Activated CD4-positive, alpha-beta T cell treated with anti-CD3 and anti-CD28 coated beads, Interleukin-2, Interleukin-6, amounts not matched to agents 100 ng/mL and 50 ng/mL, durations not matched to agents 16 hours and 8 hours (primary cell): ENCODE measurements at regions not wholly inside any gene's neighbourhood (a gene's known extent, or its start where the extent isn't known, plus 50 kb on each side); places are given as distances from the start of the nearest gene placed in this dataset.
"Not testable (repeated sequence)": the region's sequence is repeated elsewhere in the genome, so short reads cannot be mapped to it uniquely, and the experiment has no call there.

Source experiments
- DNase-seq: peaks from one replicate; pipeline ENCODE4 v3.0.0-alpha.2; 2020

GRCh38 chr18:57915248-57915647 is 112.1 kb upstream of the ATP8B1 start:
- no peak for DNase-seq

- DNase-seq = no peak
These were observed 110.6 kb upstream of the ATP8B1 start for GRCh38 chr18:57913686-57914085.

- DNase-seq = peak; percentile 34
These were observed 107.7 kb upstream of the ATP8B1 start for GRCh38 chr18:57910817-57911216.

GRCh38 chr18:57910134-57910533 is 107.0 kb upstream of the ATP8B1 start:
- no peak for DNase-seq

GRCh38 chr18:57909620-57910019 is 106.5 kb upstream of the ATP8B1 start:
- no peak for DNase-seq

- DNase-seq = no peak
These were observed 105.0 kb upstream of the ATP8B1 start for GRCh38 chr18:57908092-57908491.

GRCh38 chr18:57907550-57907949 is 104.4 kb upstream of the ATP8B1 start:
- no peak for DNase-seq

- no peak for DNase-seq
These were observed 103.7 kb upstream of the ATP8B1 start for GRCh38 chr18:57906852-57907251.

GRCh38 chr18:57904535-57904934 is 101.4 kb upstream of the ATP8B1 start:
- DNase-seq = no peak

GRCh38 chr18:57902721-57903120 is 99.6 kb upstream of the ATP8B1 start:
- DNase-seq = no peak

GRCh38 chr18:57901825-57902589 is 98.9 kb upstream of the ATP8B1 start:
- DNase-seq = no peak

GRCh38 chr18:57900906-57901435 is 97.9 kb upstream of the ATP8B1 start:
- DNase-seq = no peak

GRCh38 chr18:57898506-57899124 is 95.5 kb upstream of the ATP8B1 start:
- DNase-seq = no peak

GRCh38 chr18:57895182-57895581 is 92.1 kb upstream of the ATP8B1 start:
- no peak for DNase-seq

GRCh38 chr18:57891707-57892391 is 88.7 kb upstream of the ATP8B1 start:
- no peak for DNase-seq

- no peak for DNase-seq
These were observed 87.2 kb upstream of the ATP8B1 start for GRCh38 chr18:57890266-57890665.

GRCh38 chr18:57889841-57890240 is 86.7 kb upstream of the ATP8B1 start:
- DNase-seq = no peak

- DNase-seq = no peak
These were observed 84.6 kb upstream of the ATP8B1 start for GRCh38 chr18:57887543-57888383.

- DNase-seq = no peak
These were observed 82.8 kb upstream of the ATP8B1 start for GRCh38 chr18:57885931-57886330.

GRCh38 chr18:57882465-57882864 is 79.3 kb upstream of the ATP8B1 start:
- DNase-seq = no peak

- DNase-seq = peak; percentile 63
These were observed 78.8 kb upstream of the ATP8B1 start for GRCh38 chr18:57881818-57882413.

- DNase-seq = not testable (repeated sequence)
These were observed 76.8 kb upstream of the ATP8B1 start for GRCh38 chr18:57879924-57880323.
